ENCODE measurements at regions not wholly inside any gene's neighbourhood (a gene's known extent, or its start where the extent isn't known, plus 50 kb on each side); places are given as distances from the start of the nearest gene placed in this dataset.

GRCh38 chr2:187056416-187057334 lies 207.7 kb upstream of the ZSWIM2 start:
- TF ChIP-seq CTCF (IDR thresholded peaks at IDR 0.05) (no peak), POLR2A (IDR thresholded peaks at IDR 0.05) (no peak)
- Histone ChIP-seq H3K4me3 (no peak overlapping the region), H3K9me3 (no peaks in the 10 kb centered on the region), H3K4me1 (no peaks in the 10 kb centered on the region), H3K27ac (no peak overlapping the region), H3K27me3 (no peaks in the 10 kb centered on the region), H3K36me3 (no peaks in the 10 kb centered on the region)
- no peak for DNase-seq
- 83 to 84% methylated on average over 3 to 4 of the region's 4 CpGs for WGBS, 2 donors
- intact Hi-C loops (cut with DNase I): no loop called here

- H3K27ac ChIP-seq: no peak overlapping the region
- no peaks in the 10 kb centered on the region for H3K4me1 ChIP-seq
- TF ChIP-seq CTCF (IDR thresholded peaks at IDR 0.05) (no peak), POLR2A (IDR thresholded peaks at IDR 0.05) (no peak)
- intact Hi-C loops (cut with DNase I): no loop called here
- DNase-seq: no peak
- no peaks in the 10 kb centered on the region for H3K9me3 ChIP-seq
- no peaks in the 10 kb centered on the region for H3K27me3 ChIP-seq
- no peaks in the 10 kb centered on the region for H3K36me3 ChIP-seq
- no peak overlapping the region for H3K4me3 ChIP-seq
- 11 to 22% methylated on average over 1 of the region's 1 CpG for WGBS, 2 donors
These were observed 206.5 kb upstream of the ZSWIM2 start for GRCh38 chr2:187055463-187055862.

- H3K36me3 ChIP-seq: no peaks in the 10 kb centered on the region
- 71 to 76% methylated on average over 4 to 5 of the region's 5 CpGs for WGBS, 2 donors
- TF ChIP-seq CTCF (IDR thresholded peaks at IDR 0.05): no peak
- TF ChIP-seq POLR2A (IDR thresholded peaks at IDR 0.05): no peak
- H3K27me3 ChIP-seq: no peaks in the 10 kb centered on the region
- no peak overlapping the region for H3K27ac ChIP-seq
- DNase-seq: no peak
- H3K4me3 ChIP-seq: no peak overlapping the region
- no peaks in the 10 kb centered on the region for H3K9me3 ChIP-seq
- intact Hi-C loops (cut with DNase I): no loop called here
- H3K4me1 ChIP-seq: no peaks in the 10 kb centered on the region
These were observed 205.7 kb upstream of the ZSWIM2 start for GRCh38 chr2:187054501-187055319.

DNA sequence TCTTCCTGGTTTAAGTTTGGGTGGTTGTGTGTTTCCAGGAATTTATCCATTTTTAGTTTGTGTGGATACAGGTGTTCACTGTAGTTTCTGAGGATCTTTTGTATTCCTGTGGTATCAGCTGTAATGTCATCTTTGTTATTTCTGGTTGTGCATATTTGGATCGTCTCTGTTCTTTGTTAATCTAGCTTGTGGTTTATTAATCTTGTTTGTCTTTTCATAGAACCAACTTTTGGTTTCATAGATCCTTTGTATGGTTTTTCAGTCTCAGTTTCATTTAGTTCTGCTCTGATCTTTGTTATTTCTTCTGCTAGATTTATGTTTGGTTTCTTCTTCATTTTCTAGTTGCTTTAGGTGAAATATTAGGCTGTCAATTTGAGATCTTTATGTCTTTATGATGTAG lies 202.4 kb upstream of the ZSWIM2 start:
- TF ChIP-seq POLR2A (IDR thresholded peaks at IDR 0.05) (no peak), CTCF (IDR thresholded peaks at IDR 0.05) (no peak)
- Histone ChIP-seq H3K4me1 (no peaks in the 10 kb centered on the region), H3K4me3 (no peak overlapping the region), H3K27ac (no peak overlapping the region), H3K9me3 (no peaks in the 10 kb centered on the region), H3K36me3 (no peaks in the 10 kb centered on the region), H3K27me3 (no peaks in the 10 kb centered on the region)
- intact Hi-C loops (cut with DNase I): no loop called here
- 48 to 50% methylated on average over 1 of the region's 1 CpG for WGBS, 2 donors
- no peak for DNase-seq

DNA sequence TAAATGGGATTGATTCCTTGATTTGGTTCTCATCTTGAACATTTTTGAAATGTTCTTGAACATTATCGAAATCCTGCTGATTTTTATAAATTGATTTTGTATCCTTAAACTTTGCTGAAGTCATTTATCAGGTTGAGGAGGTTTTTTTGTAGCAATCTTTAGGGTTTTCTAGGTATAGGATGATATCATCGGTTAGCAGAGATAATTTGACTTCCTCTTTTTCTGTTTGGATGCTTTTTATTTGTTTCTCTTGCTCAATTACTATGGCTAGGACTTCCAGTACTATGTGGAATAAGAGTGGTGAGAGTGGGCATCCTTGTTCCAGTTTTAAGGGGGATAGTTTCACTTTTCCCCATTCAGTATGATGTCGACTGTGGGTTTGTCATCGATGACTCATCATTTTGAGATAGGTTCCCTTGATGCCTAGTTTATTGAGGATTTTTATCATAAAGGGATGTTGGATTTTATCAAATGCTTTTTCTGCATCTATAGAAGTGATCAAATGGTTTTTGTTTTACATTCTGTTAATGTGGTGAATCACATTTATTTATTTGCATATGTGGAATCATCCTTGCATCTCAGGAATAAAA lies 201.5 kb upstream of the ZSWIM2 start:
- Histone ChIP-seq H3K4me3 (no peak overlapping the region), H3K36me3 (no peaks in the 10 kb centered on the region), H3K9me3 (no peaks in the 10 kb centered on the region), H3K4me1 (no peaks in the 10 kb centered on the region), H3K27ac (no peak overlapping the region), H3K27me3 (no peaks in the 10 kb centered on the region)
- intact Hi-C loops (cut with DNase I): no loop called here
- no peak for DNase-seq
- 81 to 82% methylated on average over 4 of the region's 4 CpGs for WGBS, 2 donors
- TF ChIP-seq CTCF (IDR thresholded peaks at IDR 0.05) (no peak), POLR2A (IDR thresholded peaks at IDR 0.05) (no peak)
